ENCODE measurements at regions not wholly inside any gene's neighbourhood (a gene's known extent, or its start where the extent isn't known, plus 50 kb on each side); places are given as distances from the start of the nearest gene placed in this dataset.

GRCh38 chr2:64749446-64749845, 95.7 kb upstream of the SERTAD2 start:
- ChIA-PET CTCF (interaction anchor here (0.8 to 2.5 kb wide), 10 partner anchors 8 to 227 kb away, joined by 3 to 8 read pairs (median 3); partner anchors contain the start of gene SERTAD2), POLR2A (interaction anchor here (1.0 to 3.8 kb wide), 2 partner anchors 18 to 96 kb away, joined by 4 to 33 read pairs; partner anchors contain the start of gene SERTAD2)
- TF ChIP-seq FOXM1 (IDR thresholded peaks at IDR 0.05; ENCODE audit: low read depth), result no peak
- TF ChIP-seq REST (IDR thresholded peaks at IDR 0.05; ENCODE audit: low read depth, low read length), result no peak
- no peak for TF ChIP-seq NRF1 (IDR thresholded peaks at IDR 0.05; ENCODE audit: low read depth, low read length)
- TF ChIP-seq POLR2AphosphoS5 (IDR thresholded peaks at IDR 0.05; ENCODE audit: low read depth, low read length), result no peak
- no peak for TF ChIP-seq RFX5 (IDR thresholded peaks at IDR 0.05; ENCODE audit: low read length)
- peak overlapping the region; percentile 94 to 98 for H3K27ac ChIP-seq (ENCODE audit: low read depth in 2 of 2, low read length in 1 of 2)
- H3K4me2 ChIP-seq, result peak overlapping the region; percentile 91
- H3F3A ChIP-seq (replicated peaks; ENCODE audit: insufficient read depth), result peaks cover 21% of the 10 kb centered on the region
- no peaks in the 10 kb centered on the region for H3K9me2 ChIP-seq
- H3K9ac ChIP-seq, result peak overlapping the region; percentile 84
- H3K4me1 ChIP-seq (ENCODE audit: control insufficient read depth in 1 of 2, insufficient read depth in 2 of 2, low read depth in 1 of 2, low read length in 1 of 2), result peaks cover 4 to 6% of the 10 kb centered on the region in 2 experiments; a peak in 3 of 4 replicates
- H4K20me1 ChIP-seq (ENCODE audit: insufficient read depth), result no peaks in the 10 kb centered on the region
- WGBS (ENCODE audit: low lambda C conversion rate), result 66% methylated on average over 4 of the region's 4 CpGs
- no peaks in the 10 kb centered on the region for H3K9me3 ChIP-seq
- DNase-seq, result no peak
- H3K4me3 ChIP-seq (ENCODE audit: low read depth in 2 of 2, low read length in 1 of 2), result peak overlapping the region; percentile 88 to 90
- peak overlapping the region; percentile 90 for H2AFZ ChIP-seq (ENCODE audit: low read depth)
- no peaks in the 10 kb centered on the region for H3K27me3 ChIP-seq (ENCODE audit: insufficient read depth)
- H3K79me2 ChIP-seq (ENCODE audit: insufficient read depth), result peaks cover 24% of the 10 kb centered on the region; the same call in 1 of the 2 replicates
- no peaks in the 10 kb centered on the region for H3K36me3 ChIP-seq (replicated peaks in 1 of 2; ENCODE audit: control insufficient read depth in 1 of 2, insufficient read depth in 2 of 2, low read length in 1 of 2)

- WGBS (ENCODE audit: low lambda C conversion rate), result 2% methylated on average over 38 of the region's 38 CpGs
- Histone ChIP-seq H3K4me2 (peak overlapping the region; percentile 91), H3K4me3 (ENCODE audit: low read depth in 2 of 2, low read length in 1 of 2) (peak overlapping the region; percentile 88 to 90), H4K20me1 (ENCODE audit: insufficient read depth) (no peaks in the 10 kb centered on the region), H3K79me2 (ENCODE audit: insufficient read depth) (peaks cover 20% of the 10 kb centered on the region; the same call in 1 of the 2 replicates), H3K36me3 (replicated peaks in 1 of 2; ENCODE audit: control insufficient read depth in 1 of 2, insufficient read depth in 2 of 2, low read length in 1 of 2) (no peaks in the 10 kb centered on the region), H3K4me1 (ENCODE audit: control insufficient read depth in 1 of 2, insufficient read depth in 2 of 2, low read depth in 1 of 2, low read length in 1 of 2) (peaks cover 4 to 6% of the 10 kb centered on the region in 2 experiments; a peak in 3 of 4 replicates), H2AFZ (ENCODE audit: low read depth) (peak overlapping the region; percentile 90), H3K9me3 (no peaks in the 10 kb centered on the region), H3K27ac (ENCODE audit: low read depth in 2 of 2, low read length in 1 of 2) (peak overlapping the region; percentile 94 to 98), H3K9ac (peak overlapping the region; percentile 84), H3F3A (replicated peaks; ENCODE audit: insufficient read depth) (peaks cover 21% of the 10 kb centered on the region), H3K27me3 (ENCODE audit: insufficient read depth) (no peaks in the 10 kb centered on the region), H3K9me2 (no peaks in the 10 kb centered on the region)
- ChIA-PET CTCF (interaction anchor here (0.7 to 2.5 kb wide), 10 partner anchors 9 to 227 kb away, joined by 3 to 8 read pairs (median 3); partner anchors contain the start of gene SERTAD2), POLR2A (interaction anchor here (0.6 to 3.8 kb wide), 3 partner anchors 17 to 104 kb away, joined by 4 to 33 read pairs (median 4); partner anchors contain the start of gene SERTAD2)
- peak; percentile 50 for DNase-seq
- TF ChIP-seq, protein P1, sequence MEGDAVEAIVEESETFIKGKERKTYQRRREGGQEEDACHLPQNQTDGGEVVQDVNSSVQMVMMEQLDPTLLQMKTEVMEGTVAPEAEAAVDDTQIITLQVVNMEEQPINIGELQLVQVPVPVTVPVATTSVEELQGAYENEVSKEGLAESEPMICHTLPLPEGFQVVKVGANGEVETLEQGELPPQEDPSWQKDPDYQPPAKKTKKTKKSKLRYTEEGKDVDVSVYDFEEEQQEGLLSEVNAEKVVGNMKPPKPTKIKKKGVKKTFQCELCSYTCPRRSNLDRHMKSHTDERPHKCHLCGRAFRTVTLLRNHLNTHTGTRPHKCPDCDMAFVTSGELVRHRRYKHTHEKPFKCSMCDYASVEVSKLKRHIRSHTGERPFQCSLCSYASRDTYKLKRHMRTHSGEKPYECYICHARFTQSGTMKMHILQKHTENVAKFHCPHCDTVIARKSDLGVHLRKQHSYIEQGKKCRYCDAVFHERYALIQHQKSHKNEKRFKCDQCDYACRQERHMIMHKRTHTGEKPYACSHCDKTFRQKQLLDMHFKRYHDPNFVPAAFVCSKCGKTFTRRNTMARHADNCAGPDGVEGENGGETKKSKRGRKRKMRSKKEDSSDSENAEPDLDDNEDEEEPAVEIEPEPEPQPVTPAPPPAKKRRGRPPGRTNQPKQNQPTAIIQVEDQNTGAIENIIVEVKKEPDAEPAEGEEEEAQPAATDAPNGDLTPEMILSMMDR (IDR thresholded peaks at IDR 0.05), result peak; percentile 36
- TF ChIP-seq NFIC (IDR thresholded peaks at IDR 0.05; ENCODE audit: borderline replicate concordance) (no peak), MAX (IDR thresholded peaks at IDR 0.05; ENCODE audit: low read depth) (peak; percentile 44; the same call in 1 of the 2 replicates)
Measured at GRCh38 chr2:64750001-64750816, 96.5 kb upstream of the SERTAD2 start.
